Spleen (tissue), 11 donors: ENCODE measurements at regions not wholly inside any gene's neighbourhood (a gene's known extent, or its start where the extent isn't known, plus 50 kb on each side); places are given as distances from the start of the nearest gene placed in this dataset.
"Not testable (repeated sequence)": the region's sequence is repeated elsewhere in the genome, so short reads cannot be mapped to it uniquely, and the experiment has no call there.

Source experiments
- DNase-seq: peaks from one replicate; pipeline ENCODE4 v3.0.0-alpha.2; 2020
- H3K27ac ChIP-seq, 8 donors: fragments of 200-600 bp; sonication (generic) in 7 of 8; 1 replicate in 4 of 8; 2 replicates in 4 of 8; pipeline versions ENCODE4 v1.5.0 to v1.8.0; 2016 to 2021; ENCODE audit warnings: inconsistent platforms in 4 of 8, mild to moderate bottlenecking in 4 of 8, moderate library complexity in 1 of 8
- H3K27me3 ChIP-seq, 7 donors: fragments of 200-600 bp; sonication (generic) in 6 of 7; replicated peaks in 1 of 7; 1 replicate in 4 of 7; 2 replicates in 3 of 7; pipeline versions ENCODE4 v1.5.0 to v1.8.0; 2016 to 2021; ENCODE audit warnings: inconsistent platforms in 3 of 7, mild to moderate bottlenecking in 1 of 7
- H3K36me3 ChIP-seq, 6 donors: fragments of 200-600 bp; sonication (generic) in 5 of 6; 1 replicate in 4 of 6; 2 replicates in 2 of 6; pipeline versions ENCODE4 v1.5.0 to v1.8.0; 2016 to 2021; ENCODE audit warnings: inconsistent platforms in 2 of 6
- H3K4me1 ChIP-seq, 6 donors: fragments of 200-600 bp; sonication (generic) in 5 of 6; 1 replicate in 3 of 6; 2 replicates in 3 of 6; pipeline versions ENCODE4 v1.5.0 to v1.8.0; 2016 to 2021; ENCODE audit warnings: inconsistent platforms in 3 of 6
- H3K4me3 ChIP-seq, 8 donors: fragments of 200-600 bp; sonication (generic) in 7 of 8; 1 replicate in 4 of 8; 2 replicates in 4 of 8; pipeline versions ENCODE4 v1.5.0 to v1.8.0; 2016 to 2021; ENCODE audit warnings: inconsistent platforms in 4 of 8, mild to moderate bottlenecking in 4 of 8, moderate library complexity in 2 of 8
- H3K9me3 ChIP-seq, 8 donors: fragments of 200-600 bp; sonication (generic) in 7 of 8; 1 replicate in 4 of 8; 2 replicates in 4 of 8; pipeline versions ENCODE4 v1.5.0 to v1.8.0; 2016 to 2021; ENCODE audit warnings: inconsistent platforms in 4 of 8
- POLR2A ChIP-seq, 3 donors: fragments of 450-650 bp; IDR thresholded peaks; one replicate each; pipeline ENCODE4 v1.5.1; 2017; ENCODE audit warnings: antibody characterized with exemption in 3 of 3, mild to moderate bottlenecking in 1 of 3
- POLR2AphosphoS5 ChIP-seq, 3 donors: sonication (generic); formaldehyde crosslinking; IDR thresholded peaks; one replicate each; pipeline ENCODE4 v1.5.1; 2017; ENCODE audit warnings: antibody characterized with exemption in 3 of 3
- WGBS, 5 donors: extraction: QIAGEN DNeasy Blood & Tissue Kit in 3 of 5; methylation state at CpG; one replicate each; pipeline versions ENCODE4 v1.1.5 to v1.1.7; 2013 to 2018; 5-methylcytosine and 5-hydroxymethylcytosine counted together
- intact Hi-C: fragments of 100-400 bp; cut with DNase I; formaldehyde crosslinking; loops from one replicate; pipeline ENCODE4 v1.15.0; 2023; ENCODE audit warnings: low total_unique reads
- TF ChIP-seq, protein P1 (sequence below), 11 experiments: fragments of 200-600 bp in 7 of 11; fragments of 450-650 bp in 4 of 11; sonication (generic) in 4 of 11; IDR thresholded peaks in 8 of 11; conservative IDR thresholded peaks in 3 of 11; 1 replicate in 7 of 11; 2 replicates in 4 of 11; pipeline versions ENCODE4 v1.4.0 to v1.8.0; 2016 to 2021; ENCODE audit warnings: antibody characterized with exemption in 11 of 11, inconsistent platforms in 4 of 11, mild to moderate bottlenecking in 1 of 11
- donor health status: healthy with polysubstance abuse.
- donor health status: DM: no; HTN: no; CAD: no; lungs with moderate emphysema.
- donor health status: DM: no; HTN: no; CAD: no.
- donor health status: Bipolar disorder and iron deficiency.
- donor health status: healthy.
- donor health status: DM: no; HTN: no; CAD: no.
- donor health status: DM: yes; HTN: yes; CAD: no.

DNA sequence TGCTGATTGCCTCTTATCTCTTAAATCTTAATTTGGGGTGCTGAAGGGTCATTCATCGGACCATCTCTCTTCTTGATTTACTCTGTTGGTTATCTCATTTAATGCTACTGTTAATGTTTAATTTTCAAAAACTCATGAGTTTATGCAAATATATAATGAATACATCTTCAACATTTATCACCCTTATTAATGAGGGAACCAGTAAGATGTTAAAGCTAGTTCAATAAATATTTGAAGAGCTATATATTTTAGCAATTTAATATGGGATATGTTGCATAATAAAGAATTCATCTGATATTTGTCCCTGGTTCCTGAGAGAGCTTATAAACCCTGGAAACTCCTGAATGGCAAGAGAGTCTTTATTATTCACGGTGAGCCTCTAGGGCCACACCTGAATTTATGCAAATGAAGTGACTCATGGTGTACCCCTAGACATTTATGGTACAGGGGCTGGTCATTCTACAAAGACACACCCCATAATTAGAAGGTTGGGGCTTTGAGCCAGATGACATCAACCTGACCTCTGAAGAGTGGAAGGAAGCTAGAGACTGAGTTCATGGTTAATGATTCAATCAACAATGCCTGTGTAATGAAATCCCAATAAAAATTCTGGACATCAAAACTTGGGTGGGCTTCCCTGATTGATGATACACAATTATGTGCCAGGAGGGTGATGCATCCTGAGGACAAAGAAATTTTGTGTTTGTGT lies 339.5 kb upstream of the ZNF608 start:
- Histone ChIP-seq H3K36me3 (no peaks in the 10 kb centered on the region), H3K9me3 (peaks cover 0 to 7% (median 0%) of the 10 kb centered on the region in 8 donors), H3K4me1 (no peaks in the 10 kb centered on the region), H3K27me3 (no peaks in the 10 kb centered on the region), H3K4me3 (no peak overlapping the region), H3K27ac (no peak overlapping the region)
- TF ChIP-seq POLR2A (IDR thresholded peaks at IDR 0.05) (no peak), POLR2AphosphoS5 (IDR thresholded peaks at IDR 0.05) (no peak)
- TF ChIP-seq, protein P1, sequence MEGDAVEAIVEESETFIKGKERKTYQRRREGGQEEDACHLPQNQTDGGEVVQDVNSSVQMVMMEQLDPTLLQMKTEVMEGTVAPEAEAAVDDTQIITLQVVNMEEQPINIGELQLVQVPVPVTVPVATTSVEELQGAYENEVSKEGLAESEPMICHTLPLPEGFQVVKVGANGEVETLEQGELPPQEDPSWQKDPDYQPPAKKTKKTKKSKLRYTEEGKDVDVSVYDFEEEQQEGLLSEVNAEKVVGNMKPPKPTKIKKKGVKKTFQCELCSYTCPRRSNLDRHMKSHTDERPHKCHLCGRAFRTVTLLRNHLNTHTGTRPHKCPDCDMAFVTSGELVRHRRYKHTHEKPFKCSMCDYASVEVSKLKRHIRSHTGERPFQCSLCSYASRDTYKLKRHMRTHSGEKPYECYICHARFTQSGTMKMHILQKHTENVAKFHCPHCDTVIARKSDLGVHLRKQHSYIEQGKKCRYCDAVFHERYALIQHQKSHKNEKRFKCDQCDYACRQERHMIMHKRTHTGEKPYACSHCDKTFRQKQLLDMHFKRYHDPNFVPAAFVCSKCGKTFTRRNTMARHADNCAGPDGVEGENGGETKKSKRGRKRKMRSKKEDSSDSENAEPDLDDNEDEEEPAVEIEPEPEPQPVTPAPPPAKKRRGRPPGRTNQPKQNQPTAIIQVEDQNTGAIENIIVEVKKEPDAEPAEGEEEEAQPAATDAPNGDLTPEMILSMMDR (IDR thresholded peaks at IDR 0.05 in 8 of 11, conservative IDR thresholded peaks at IDR 0.05 in 3 of 11), result no peak
- intact Hi-C loops, result no loop called here
- DNase-seq, result no peak
- WGBS, 5 donors, result 41 to 94% (median 81%) methylated on average over 2 of the region's 2 CpGs

DNA sequence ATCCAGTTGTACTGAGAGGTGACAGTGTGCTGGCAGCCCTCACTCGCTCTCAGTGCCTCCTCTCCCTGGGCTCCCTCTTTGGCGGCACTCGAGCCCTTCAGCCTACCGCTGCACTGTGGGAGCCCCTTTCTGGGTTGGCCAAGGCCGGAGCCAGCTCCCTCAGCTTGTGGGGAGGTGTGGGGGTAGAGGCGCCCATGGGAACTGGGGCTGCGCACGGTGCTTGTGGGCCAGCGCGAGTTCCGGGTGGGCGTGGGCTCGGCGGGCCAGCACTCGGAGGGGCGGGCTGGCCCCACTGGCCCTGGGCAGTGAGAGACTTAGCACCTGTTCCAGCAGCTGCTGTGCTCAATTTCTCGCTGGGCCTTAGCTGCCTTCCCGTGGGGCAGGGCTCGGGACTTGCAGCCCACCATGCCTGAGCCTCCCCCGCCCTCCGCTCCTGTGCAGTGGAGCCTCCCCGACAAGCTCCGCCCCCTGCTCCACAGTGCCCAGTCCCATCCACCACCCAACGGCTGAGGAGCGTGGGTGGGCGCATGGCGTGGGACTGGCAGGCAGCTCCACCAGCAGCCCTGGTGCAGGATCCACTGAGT lies 342.2 kb upstream of the ZNF608 start:
- WGBS, 5 donors, result 93 to 99% (median 96%) methylated on average over 15 to 27 of the region's 27 CpGs
- DNase-seq, result peak; percentile 67

DNA sequence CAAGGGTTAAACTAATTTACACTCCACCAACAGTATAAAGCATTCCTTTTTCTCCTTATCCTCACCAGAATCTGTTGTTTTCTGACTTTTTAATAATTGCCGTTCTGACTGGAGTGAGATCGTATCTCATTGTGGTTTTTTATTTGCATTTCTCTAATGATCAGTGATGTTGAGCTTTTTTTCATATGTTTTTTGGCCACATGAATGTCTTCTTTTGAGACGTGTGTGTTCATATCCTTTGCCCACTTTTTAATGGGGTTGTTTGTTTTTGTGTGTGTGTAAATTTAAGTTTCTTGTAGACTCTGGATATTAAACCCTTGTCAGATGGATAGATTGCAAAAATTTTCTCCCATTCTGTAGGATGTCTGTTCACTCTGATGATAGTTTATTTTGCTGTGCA lies 345.7 kb upstream of the ZNF608 start:
- H3K36me3 ChIP-seq, H3K4me1 ChIP-seq, DNase-seq, H3K27me3 ChIP-seq, H3K27ac ChIP-seq, intact Hi-C loops, H3K4me3 ChIP-seq: not testable (repeated sequence)
- 69 to 91% (median 76%) methylated on average over 3 of the region's 3 CpGs for WGBS, 5 donors
- H3K9me3 ChIP-seq, result peaks cover 0 to 21% (median 13%) of the 10 kb centered on the region in 8 donors

More for the DNA sequence above, 342.2 kb upstream of the ZNF608 start:
- Histone ChIP-seq H3K27ac (no peak overlapping the region), H3K36me3 (no peaks in the 10 kb centered on the region), H3K4me3 (no peak overlapping the region), H3K9me3 (peaks cover 0 to 7% (median 2%) of the 10 kb centered on the region in 8 donors), H3K27me3 (no peaks in the 10 kb centered on the region), H3K4me1 (no peaks in the 10 kb centered on the region)
- TF ChIP-seq, protein P1 (IDR thresholded peaks at IDR 0.05 in 8 of 11, conservative IDR thresholded peaks at IDR 0.05 in 3 of 11), result no peak
- TF ChIP-seq POLR2A (IDR thresholded peaks at IDR 0.05) (no peak), POLR2AphosphoS5 (IDR thresholded peaks at IDR 0.05) (no peak)
- intact Hi-C loops, result no loop called here

DNA sequence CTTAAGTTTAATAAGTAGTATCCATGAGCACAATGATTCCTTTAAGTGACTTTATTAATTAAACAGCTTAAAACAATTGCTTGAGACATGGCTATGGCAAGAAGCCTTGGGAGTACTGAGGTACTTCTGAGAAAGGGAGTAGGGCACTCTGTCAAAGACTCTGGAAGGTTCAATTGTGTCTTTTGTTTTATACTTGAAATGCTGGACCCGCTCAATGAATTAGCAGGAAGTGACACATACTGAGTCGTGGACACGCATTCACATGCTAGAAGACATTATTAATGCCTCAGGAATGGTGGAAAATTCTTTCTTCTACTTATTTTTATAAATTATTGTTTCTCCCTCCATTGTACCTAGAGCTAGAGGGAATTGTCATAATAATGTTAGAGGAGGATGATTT lies 347.3 kb upstream of the ZNF608 start:
- WGBS, 5 donors, result 85 to 92% (median 89%) methylated on average over 3 of the region's 3 CpGs
- Histone ChIP-seq H3K4me1 (no peaks in the 10 kb centered on the region), H3K4me3 (no peak overlapping the region), H3K36me3 (no peaks in the 10 kb centered on the region), H3K27me3 (no peaks in the 10 kb centered on the region), H3K9me3 (peaks cover 0 to 17% (median 11%) of the 10 kb centered on the region in 8 donors), H3K27ac (no peak overlapping the region)
- DNase-seq, result no peak
- intact Hi-C loops, result no loop called here
- TF ChIP-seq POLR2A (IDR thresholded peaks at IDR 0.05), result no peak
- TF ChIP-seq, protein P1 (IDR thresholded peaks at IDR 0.05 in 8 of 11, conservative IDR thresholded peaks at IDR 0.05 in 3 of 11), result no peak
- TF ChIP-seq POLR2AphosphoS5 (IDR thresholded peaks at IDR 0.05), result no peak
